ENCODE measurements at regions not wholly inside any gene's neighbourhood (a gene's known extent, or its start where the extent isn't known, plus 50 kb on each side); places are given as distances from the start of the nearest gene placed in this dataset.

DNA sequence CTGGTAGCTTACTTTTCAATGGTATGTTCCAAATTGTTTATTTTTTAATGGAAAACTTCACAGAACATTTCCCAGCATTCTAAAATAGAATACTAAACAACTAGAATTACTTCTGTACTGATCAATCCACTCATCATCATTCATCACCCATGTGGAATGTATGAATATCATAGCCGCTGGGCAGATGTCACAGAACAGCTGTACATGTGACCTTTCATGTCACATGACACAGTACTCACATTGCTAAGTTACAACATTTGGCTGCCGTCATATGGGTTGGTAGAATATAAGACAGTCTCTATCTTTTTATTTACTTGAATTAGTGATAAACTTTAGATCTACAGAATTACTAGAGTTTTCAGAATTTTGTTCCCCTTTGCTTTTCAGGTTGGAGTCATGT lies 387.6 kb downstream of the ZEB2 start:
- TF ChIP-seq, protein P1, sequence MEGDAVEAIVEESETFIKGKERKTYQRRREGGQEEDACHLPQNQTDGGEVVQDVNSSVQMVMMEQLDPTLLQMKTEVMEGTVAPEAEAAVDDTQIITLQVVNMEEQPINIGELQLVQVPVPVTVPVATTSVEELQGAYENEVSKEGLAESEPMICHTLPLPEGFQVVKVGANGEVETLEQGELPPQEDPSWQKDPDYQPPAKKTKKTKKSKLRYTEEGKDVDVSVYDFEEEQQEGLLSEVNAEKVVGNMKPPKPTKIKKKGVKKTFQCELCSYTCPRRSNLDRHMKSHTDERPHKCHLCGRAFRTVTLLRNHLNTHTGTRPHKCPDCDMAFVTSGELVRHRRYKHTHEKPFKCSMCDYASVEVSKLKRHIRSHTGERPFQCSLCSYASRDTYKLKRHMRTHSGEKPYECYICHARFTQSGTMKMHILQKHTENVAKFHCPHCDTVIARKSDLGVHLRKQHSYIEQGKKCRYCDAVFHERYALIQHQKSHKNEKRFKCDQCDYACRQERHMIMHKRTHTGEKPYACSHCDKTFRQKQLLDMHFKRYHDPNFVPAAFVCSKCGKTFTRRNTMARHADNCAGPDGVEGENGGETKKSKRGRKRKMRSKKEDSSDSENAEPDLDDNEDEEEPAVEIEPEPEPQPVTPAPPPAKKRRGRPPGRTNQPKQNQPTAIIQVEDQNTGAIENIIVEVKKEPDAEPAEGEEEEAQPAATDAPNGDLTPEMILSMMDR (IDR thresholded peaks at IDR 0.05): no peak
- no peak for TF ChIP-seq EZH2 (IDR thresholded peaks at IDR 0.05; ENCODE audit: borderline replicate concordance, insufficient read depth, low read depth, low read length, poor library complexity, severe bottlenecking)
